ENCODE measurements at regions not wholly inside any gene's neighbourhood (a gene's known extent, or its start where the extent isn't known, plus 50 kb on each side); places are given as distances from the start of the nearest gene placed in this dataset.

DNA sequence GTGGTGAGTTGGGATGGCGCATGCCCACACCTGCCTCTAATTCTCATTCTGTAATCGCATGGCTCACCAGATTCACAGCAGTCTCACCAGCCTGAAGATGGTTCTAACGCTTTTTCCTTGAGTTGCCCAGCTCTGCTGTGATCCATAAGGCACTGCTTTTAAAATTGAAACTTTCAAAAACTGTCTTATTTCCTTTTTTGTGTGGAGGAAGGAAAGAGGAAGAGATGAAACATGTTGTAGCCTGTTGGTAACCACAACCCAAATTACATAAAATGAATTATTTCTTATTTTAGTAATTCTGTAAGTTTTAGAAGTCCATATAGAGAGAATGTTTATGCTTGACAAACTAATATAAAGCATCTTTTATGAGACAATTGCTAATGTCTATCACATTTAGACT, 165.4 kb downstream of the RBM43 start:
- DNase-seq: no peak
- intact Hi-C loops (cut with DNase I): no loop called here

DNA sequence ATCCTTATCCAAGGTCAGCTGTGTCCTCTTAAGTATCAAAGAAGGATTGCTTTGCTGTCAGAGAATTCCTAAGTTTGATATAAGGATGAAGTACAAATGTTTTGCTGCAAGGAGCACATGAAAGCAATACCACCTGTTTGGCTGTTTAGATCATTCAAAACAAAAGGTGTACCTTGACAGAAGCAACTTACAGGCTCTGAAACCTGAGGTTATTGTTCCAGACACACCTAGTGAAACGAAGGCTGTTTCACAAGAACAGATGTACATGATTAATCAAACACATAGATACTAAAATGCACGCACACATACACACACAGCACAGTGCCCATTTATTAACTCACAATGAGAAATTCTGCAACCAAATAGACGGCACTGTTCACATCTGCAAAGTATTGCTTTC, 166.2 kb downstream of the RBM43 start:
- intact Hi-C loops (cut with DNase I): no loop called here
- no peak for DNase-seq

GRCh38 chr2:151091583-151091982, 170.1 kb downstream of the RBM43 start:
- no peak for DNase-seq
- intact Hi-C loops (cut with DNase I): no loop called here

DNA sequence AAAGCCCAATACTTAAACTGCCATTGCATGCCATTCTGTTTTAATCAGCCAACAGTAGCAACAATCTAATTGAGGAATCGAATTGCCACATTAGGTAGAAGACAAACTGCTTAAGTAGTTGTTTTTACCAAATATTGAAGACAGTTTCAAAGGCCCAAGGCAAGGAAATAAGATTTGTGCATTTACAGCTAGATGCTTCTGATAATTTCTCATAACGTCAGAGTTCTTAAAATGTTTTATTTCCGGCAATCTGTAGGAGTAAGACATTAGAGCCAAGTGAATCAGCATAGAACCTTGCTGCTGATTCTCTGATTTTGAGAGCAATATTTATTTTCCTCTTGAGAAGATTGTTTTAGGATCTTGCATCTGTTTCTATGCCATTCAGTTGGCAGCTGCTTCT, 174.3 kb downstream of the RBM43 start:
- DNase-seq: no peak
- intact Hi-C loops (cut with DNase I): no loop called here

DNA sequence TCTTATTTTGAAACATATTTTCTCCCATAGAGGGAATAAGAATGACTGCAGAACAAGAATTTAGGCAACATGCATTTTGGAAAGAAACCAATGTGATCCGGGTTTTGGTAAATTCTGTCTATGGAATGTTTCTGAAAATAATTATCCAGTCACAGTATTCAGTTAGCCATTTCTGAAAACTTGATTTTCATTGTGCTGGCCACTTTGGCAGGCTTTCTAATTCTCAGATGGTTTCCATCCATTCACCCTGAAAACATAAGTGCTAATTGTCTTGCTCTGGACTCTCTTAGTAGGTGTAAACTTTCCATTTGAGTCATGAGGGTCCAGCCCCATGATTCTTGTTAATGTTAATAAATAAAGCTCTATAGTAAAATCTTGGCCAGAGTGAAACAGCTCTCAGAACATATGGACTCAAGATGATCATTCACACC, 176.5 kb downstream of the RBM43 start:
- intact Hi-C loops (cut with DNase I): no loop called here
- no peak for DNase-seq

GRCh38 chr2:151083856-151084795, 177.5 kb downstream of the RBM43 start:
- intact Hi-C loops (cut with DNase I): no loop called here

GRCh38 chr2:151078889-151079288, 182.8 kb downstream of the RBM43 start:
- no peak for DNase-seq
- intact Hi-C loops (cut with DNase I): no loop called here

More at GRCh38 chr2:151083856-151084795, 177.5 kb downstream of the RBM43 start:
- DNase-seq: no peak

DNA sequence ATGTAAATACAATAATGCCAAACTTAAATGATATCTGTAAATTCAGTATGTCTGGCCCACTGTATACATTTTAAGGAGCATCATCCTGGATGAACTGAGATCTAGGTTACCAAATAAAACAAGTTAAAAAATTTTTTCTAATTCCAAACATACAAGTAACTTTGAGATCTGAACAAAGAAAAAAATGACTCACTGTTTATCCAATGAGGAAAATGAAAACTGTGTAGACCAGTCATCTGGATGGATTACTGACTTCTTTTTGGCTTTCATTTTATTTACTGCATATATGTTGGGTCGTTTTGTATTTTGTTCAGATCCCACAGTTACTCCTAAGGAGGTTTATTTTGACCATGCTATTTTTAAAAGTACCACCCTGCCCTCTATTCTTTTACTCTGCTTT, 189.8 kb downstream of the RBM43 start:
- intact Hi-C loops (cut with DNase I): no loop called here
- no peak for DNase-seq

- intact Hi-C loops (cut with DNase I): no loop called here
Observed at GRCh38 chr2:151071382-151071781, 190.3 kb downstream of the RBM43 start.

GRCh38 chr2:151070253-151070652, 191.4 kb downstream of the RBM43 start:
- intact Hi-C loops (cut with DNase I): no loop called here
- DNase-seq: no peak

More at GRCh38 chr2:151071382-151071781, 190.3 kb downstream of the RBM43 start:
- DNase-seq: no peak

DNA sequence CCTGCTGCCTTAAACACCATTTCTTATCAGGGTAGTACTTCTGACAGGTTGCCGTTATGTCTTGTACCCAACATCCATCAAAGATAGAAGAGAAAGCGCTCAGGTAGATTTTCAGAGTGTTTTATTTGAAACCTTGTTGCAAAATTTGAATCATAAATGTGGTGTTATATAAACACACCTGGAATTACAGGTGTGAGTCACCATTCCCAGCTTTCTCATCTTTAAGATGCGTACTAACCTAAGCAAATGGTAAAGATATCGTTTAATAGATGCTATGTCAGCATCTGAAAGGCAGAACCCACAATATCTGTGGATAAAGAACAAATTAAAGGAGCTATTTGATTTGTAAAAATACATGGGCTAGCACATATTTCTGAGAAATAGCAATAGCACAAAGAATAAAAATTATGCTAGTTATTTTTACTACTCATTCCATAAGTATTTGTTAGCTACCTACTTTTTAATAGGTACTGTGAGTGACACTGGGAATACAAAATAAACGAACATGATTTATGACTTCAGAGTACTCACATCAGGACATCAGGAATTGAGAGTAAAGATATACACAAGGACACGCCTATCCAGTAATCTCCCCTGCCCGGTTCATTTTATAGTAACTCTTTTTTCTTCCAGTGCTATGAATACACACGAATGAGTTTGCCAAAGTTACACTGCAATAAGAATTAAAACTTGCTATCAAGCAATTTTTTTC, 193.8 kb downstream of the RBM43 start:
- no peak for DNase-seq
- intact Hi-C loops (cut with DNase I): no loop called here

DNA sequence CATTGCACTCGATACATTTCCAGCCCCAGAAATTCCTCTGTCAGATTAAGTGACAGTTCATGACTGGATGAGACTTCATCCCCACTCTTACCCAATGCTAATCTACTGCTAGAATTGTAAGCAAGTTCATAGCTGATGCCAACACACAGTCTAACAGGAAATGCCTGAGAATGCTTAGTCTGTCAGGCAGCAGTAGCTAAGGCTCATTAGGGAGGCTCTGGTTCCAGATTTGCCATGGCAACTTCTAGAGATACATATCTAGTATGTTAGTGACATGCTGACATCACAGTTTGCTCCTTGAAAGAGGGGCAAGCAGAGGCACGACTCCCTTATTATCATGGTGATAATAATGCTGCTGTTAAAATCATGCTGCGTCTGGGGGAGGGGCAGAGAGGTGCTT, 198.4 kb downstream of the RBM43 start:
- intact Hi-C loops (cut with DNase I): no loop called here

DNA sequence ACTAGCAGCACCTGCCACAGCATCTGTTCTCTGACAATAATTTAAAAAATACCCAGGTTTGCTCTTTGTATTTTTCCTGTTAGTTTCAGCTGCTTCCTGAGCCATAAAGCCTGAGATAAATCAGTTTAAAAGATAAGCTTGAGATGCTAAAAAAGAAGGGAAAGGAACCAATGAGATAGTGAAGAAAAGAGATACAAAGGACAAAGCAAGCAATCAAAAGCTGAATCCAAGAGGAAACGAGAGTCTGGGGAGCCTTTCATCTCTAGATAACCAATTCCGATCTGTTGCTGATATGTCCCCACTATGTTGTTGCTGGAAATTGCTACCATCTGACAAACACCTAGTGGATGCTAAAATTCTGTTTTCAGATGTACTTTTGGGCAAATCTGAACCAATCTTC, 201.4 kb downstream of the RBM43 start:
- DNase-seq: no peak

More for the DNA sequence above, 198.4 kb downstream of the RBM43 start:
- no peak for DNase-seq

GRCh38 chr2:151056870-151057269, 204.8 kb downstream of the RBM43 start:
- intact Hi-C loops (cut with DNase I): no loop called here

More for the DNA sequence above, 201.4 kb downstream of the RBM43 start:
- intact Hi-C loops (cut with DNase I): no loop called here

GRCh38 chr2:151053661-151053990, 208.0 kb downstream of the RBM43 start:
- no peak for DNase-seq
- intact Hi-C loops (cut with DNase I): loop anchor here (5.0 kb wide), 1 partner anchor 1456 kb away; no protein-coding TSS in a partner anchor

More at GRCh38 chr2:151056870-151057269, 204.8 kb downstream of the RBM43 start:
- no peak for DNase-seq

- intact Hi-C loops (cut with DNase I): loop anchor here (5.0 kb wide), 1 partner anchor 1456 kb away; no protein-coding TSS in a partner anchor
- no peak for DNase-seq
Observed at GRCh38 chr2:151052850-151053660, 208.6 kb downstream of the RBM43 start.

DNA sequence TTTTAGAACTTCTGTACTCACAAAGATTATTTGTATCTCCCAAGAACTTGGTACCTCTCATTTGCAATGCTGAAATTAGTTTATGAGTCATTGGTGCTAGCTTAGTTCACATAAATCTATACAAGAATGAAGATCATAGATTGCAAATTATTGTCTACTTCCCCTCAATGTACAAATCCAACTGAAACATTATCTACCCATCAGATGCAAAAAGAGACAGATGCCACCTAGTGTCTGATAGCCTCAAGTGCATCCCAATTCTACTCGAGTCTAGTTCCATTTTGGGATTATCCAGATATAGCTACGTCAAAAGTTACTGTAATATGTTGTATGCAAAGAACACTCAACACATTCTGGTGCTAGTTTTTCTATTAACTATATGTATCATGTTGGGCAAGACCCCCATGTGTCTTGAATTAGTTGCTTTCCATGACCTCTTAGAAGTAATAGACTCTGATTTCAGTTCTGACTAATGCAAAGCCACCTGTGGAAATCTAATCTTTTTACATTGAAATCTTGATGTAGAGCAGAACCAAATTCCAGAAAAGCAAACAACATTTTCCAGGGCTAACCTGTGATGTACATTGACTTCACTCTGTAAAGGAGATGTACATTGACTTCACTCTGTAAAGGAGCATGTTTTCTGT, 210.0 kb downstream of the RBM43 start:
- intact Hi-C loops (cut with DNase I): loop anchor here (5.0 kb wide), 1 partner anchor 1454 kb away; no protein-coding TSS in a partner anchor

GRCh38 chr2:151049746-151050145, 211.9 kb downstream of the RBM43 start:
- no peak for DNase-seq
- intact Hi-C loops (cut with DNase I): loop anchor here (5.0 kb wide), 1 partner anchor 1452 kb away; no protein-coding TSS in a partner anchor

More for the DNA sequence above, 210.0 kb downstream of the RBM43 start:
- peak in 29 of 42 donors; percentile 14 to 77 (median 47) for DNase-seq

All from head of caudate nucleus (tissue), 42 donors.